ENCODE measurements at regions not wholly inside any gene's neighbourhood (a gene's known extent, or its start where the extent isn't known, plus 50 kb on each side); places are given as distances from the start of the nearest gene placed in this dataset.

GRCh38 chr13:86692291-86692690 lies 893.1 kb upstream of the SLITRK6 start:
- Histone ChIP-seq H3K9me3 (ENCODE audit: low read depth) (no peaks in the 10 kb centered on the region), H3K4me1 (ENCODE audit: low read depth) (no peaks in the 10 kb centered on the region), H3K27ac (no peak overlapping the region), H3K27me3 (no peaks in the 10 kb centered on the region), H3K4me3 (no peak overlapping the region), H3K36me3 (no peaks in the 10 kb centered on the region)
- DNase-seq (ENCODE audit: low read depth in 1 of 2, low spot score in 1 of 2) = no peak
- TF ChIP-seq CTCF (IDR thresholded peaks at IDR 0.05; ENCODE audit: low read depth, low read length) = no peak

- H3K4me3 ChIP-seq = no peak overlapping the region
- no peaks in the 10 kb centered on the region for H3K4me1 ChIP-seq (ENCODE audit: low read depth)
- no peak overlapping the region for H3K27ac ChIP-seq
- H3K9me3 ChIP-seq (ENCODE audit: low read depth) = no peaks in the 10 kb centered on the region
- no peaks in the 10 kb centered on the region for H3K36me3 ChIP-seq
- no peak for TF ChIP-seq CTCF (IDR thresholded peaks at IDR 0.05; ENCODE audit: low read depth, low read length)
- DNase-seq (ENCODE audit: low read depth in 1 of 2, low spot score in 1 of 2) = no peak
- no peaks in the 10 kb centered on the region for H3K27me3 ChIP-seq
Measured at GRCh38 chr13:86710013-86710412, 910.8 kb upstream of the SLITRK6 start.

GRCh38 chr13:86710896-86711295 lies 911.7 kb upstream of the SLITRK6 start:
- H3K4me1 ChIP-seq (ENCODE audit: low read depth) = no peaks in the 10 kb centered on the region
- no peaks in the 10 kb centered on the region for H3K36me3 ChIP-seq
- DNase-seq (ENCODE audit: low read depth in 1 of 2, low spot score in 1 of 2) = no peak
- H3K27me3 ChIP-seq = no peaks in the 10 kb centered on the region
- no peak overlapping the region for H3K27ac ChIP-seq
- TF ChIP-seq CTCF (IDR thresholded peaks at IDR 0.05; ENCODE audit: low read depth, low read length) = no peak
- H3K4me3 ChIP-seq = no peak overlapping the region
- H3K9me3 ChIP-seq (ENCODE audit: low read depth) = no peaks in the 10 kb centered on the region

- DNase-seq (ENCODE audit: low read depth in 1 of 2, low spot score in 1 of 2) = no peak
- no peak overlapping the region for H3K27ac ChIP-seq
Measured at GRCh38 chr13:86714495-86714894, 915.3 kb upstream of the SLITRK6 start.

GRCh38 chr13:86725105-86725504 lies 925.9 kb upstream of the SLITRK6 start:
- Histone ChIP-seq H3K4me1 (ENCODE audit: low read depth) (no peaks in the 10 kb centered on the region), H3K4me3 (no peak overlapping the region), H3K9me3 (ENCODE audit: low read depth) (no peaks in the 10 kb centered on the region), H3K27ac (no peak overlapping the region), H3K27me3 (no peaks in the 10 kb centered on the region), H3K36me3 (no peaks in the 10 kb centered on the region)
- no peak for TF ChIP-seq CTCF (IDR thresholded peaks at IDR 0.05; ENCODE audit: low read depth, low read length)
- no peak for DNase-seq (ENCODE audit: low read depth in 1 of 2, low spot score in 1 of 2)

More at GRCh38 chr13:86714495-86714894, 915.3 kb upstream of the SLITRK6 start:
- Histone ChIP-seq H3K9me3 (ENCODE audit: low read depth) (no peaks in the 10 kb centered on the region), H3K36me3 (no peaks in the 10 kb centered on the region), H3K27me3 (no peaks in the 10 kb centered on the region), H3K4me3 (no peak overlapping the region), H3K4me1 (ENCODE audit: low read depth) (no peaks in the 10 kb centered on the region)
- TF ChIP-seq CTCF (IDR thresholded peaks at IDR 0.05; ENCODE audit: low read depth, low read length) = no peak

DNA sequence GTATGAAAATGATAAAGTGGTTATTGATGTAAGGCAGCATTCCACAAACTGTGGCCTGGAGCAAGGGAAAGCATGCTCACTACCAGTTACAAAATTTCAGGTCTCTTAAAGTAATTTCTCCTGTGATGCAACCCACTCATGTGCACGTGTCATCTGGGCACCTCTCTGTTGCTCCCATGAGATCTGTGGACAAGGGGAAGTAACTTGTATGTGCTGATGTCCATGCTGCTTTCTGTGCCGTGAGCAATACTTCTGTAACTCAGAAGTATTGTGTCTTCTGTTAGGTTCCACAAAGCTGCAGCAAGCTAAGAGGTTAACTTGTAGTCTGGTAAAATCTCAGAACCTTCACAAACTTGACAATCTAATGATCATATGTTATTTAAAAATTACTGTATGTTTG lies 930.0 kb upstream of the SLITRK6 start:
- TF ChIP-seq CTCF (IDR thresholded peaks at IDR 0.05; ENCODE audit: low read depth, low read length) = no peak
- no peaks in the 10 kb centered on the region for H3K27me3 ChIP-seq

More for the DNA sequence above, 930.0 kb upstream of the SLITRK6 start:
- H3K9me3 ChIP-seq (ENCODE audit: low read depth) = no peaks in the 10 kb centered on the region
- no peak for DNase-seq (ENCODE audit: low read depth in 1 of 2, low spot score in 1 of 2)
- no peaks in the 10 kb centered on the region for H3K36me3 ChIP-seq
- H3K27ac ChIP-seq = no peak overlapping the region
- no peak overlapping the region for H3K4me3 ChIP-seq
- no peaks in the 10 kb centered on the region for H3K4me1 ChIP-seq (ENCODE audit: low read depth)

Data from cardiac muscle cell (in vitro differentiated cells and primary cell).